WI38 (cell line): ENCODE measurements at regions not wholly inside any gene's neighbourhood (a gene's known extent, or its start where the extent isn't known, plus 50 kb on each side); places are given as distances from the start of the nearest gene placed in this dataset.

Experiments used
- H3K4me3 ChIP-seq: 2 replicates; pipeline ENCODE4 v1.5.1; 2011; ENCODE audit warnings: low read depth, mild to moderate bottlenecking, control low read depth, low read length
- TF ChIP-seq, protein P1 (sequence below): IDR thresholded peaks from 2 replicates; pipeline ENCODE4 v1.5.1; 2012; ENCODE audit warnings: low read depth, mild to moderate bottlenecking, control low read depth, low read length

DNA sequence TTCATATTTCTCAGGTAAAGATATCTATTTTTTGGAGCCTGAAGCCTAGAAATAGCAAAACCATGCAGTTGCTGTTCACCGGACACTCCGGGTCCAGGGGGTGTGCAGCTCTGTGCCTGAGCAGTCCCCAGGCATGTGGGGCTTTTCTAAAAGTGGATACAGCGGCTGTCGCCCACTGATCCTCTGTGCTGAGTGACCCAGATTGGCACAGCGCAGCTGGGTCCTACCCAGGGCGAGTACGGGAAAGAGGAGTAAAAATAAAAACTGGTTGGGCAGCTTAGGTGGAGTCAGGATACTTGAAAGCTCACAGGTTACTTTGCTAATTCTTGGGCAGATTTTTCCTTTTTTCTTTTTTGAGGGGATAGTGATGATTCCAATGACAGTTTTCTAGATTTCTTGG lies 118.8 kb downstream of the UCHL1 start:
- TF ChIP-seq, protein P1, sequence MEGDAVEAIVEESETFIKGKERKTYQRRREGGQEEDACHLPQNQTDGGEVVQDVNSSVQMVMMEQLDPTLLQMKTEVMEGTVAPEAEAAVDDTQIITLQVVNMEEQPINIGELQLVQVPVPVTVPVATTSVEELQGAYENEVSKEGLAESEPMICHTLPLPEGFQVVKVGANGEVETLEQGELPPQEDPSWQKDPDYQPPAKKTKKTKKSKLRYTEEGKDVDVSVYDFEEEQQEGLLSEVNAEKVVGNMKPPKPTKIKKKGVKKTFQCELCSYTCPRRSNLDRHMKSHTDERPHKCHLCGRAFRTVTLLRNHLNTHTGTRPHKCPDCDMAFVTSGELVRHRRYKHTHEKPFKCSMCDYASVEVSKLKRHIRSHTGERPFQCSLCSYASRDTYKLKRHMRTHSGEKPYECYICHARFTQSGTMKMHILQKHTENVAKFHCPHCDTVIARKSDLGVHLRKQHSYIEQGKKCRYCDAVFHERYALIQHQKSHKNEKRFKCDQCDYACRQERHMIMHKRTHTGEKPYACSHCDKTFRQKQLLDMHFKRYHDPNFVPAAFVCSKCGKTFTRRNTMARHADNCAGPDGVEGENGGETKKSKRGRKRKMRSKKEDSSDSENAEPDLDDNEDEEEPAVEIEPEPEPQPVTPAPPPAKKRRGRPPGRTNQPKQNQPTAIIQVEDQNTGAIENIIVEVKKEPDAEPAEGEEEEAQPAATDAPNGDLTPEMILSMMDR = no peak
- no peak overlapping the region for H3K4me3 ChIP-seq

DNA sequence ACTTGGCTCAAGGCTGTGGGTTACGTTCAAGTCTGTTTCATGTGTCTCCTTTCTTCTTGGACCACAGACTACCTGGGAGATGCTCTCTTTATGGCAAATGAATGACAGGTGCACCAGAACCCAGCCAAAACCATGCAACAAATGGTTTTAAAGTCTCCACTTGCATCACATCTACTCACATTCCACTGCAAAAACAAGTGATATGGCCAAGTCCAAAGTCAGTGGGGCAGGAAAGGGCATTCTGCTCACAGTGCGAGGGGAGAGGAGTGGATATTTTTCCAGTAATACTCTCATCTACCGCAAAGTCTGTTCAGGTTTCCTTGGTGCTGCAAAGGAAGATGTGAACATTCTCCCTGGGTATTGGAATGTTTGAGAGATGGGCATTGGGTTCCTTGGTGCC lies 120.5 kb downstream of the UCHL1 start:
- H3K4me3 ChIP-seq = no peak overlapping the region
- TF ChIP-seq, protein P1 = no peak

DNA sequence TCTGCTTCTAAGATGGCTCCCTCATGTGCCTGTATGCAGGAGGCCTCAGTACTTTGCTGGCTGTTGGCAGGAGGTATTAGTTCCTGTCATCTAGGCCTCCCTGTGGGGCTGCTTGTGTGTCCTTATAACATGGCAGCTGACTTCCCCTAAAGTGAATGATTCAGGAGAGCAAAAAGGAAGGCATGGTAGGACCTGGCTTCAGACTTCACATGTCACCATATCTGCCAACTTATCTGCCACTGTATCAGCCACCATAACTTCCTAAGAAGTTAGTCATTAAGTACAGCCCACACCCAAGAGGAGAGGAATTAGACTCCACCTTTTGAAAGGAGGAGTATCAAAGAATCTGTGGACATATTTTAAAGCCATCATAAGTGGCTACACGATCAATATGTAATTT lies 122.5 kb downstream of the UCHL1 start:
- H3K4me3 ChIP-seq = no peak overlapping the region
- TF ChIP-seq, protein P1 = no peak

DNA sequence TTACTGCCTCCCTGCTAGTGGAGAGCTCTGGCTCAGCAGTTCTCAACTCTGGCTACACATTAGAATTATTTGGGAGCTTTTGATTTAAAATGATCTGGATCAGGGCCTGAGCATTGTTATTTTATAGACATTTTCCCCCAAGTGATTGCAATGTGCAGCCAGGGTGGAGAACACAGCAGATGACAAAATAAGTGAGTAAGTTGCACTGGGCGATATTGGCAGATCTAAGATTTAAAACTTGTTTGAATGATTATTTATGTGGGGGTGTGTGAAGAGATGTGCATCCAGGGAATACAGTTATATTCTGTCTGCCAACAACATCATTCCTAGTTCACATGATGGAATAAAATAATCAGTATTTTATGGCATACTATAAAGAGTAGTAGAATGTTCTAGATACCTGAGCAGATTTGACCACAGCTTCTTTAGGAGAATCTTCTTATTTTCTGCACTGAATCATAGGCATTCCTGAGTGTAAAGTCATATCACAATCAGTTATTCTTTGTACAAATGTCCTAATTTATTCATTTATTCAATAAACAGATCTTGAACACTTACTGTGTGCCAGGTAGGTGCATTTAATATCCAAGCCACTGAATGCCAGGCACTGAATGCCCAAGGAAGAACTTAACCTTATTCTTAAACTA lies 123.9 kb downstream of the UCHL1 start:
- H3K4me3 ChIP-seq = no peak overlapping the region
- TF ChIP-seq, protein P1 = no peak

DNA sequence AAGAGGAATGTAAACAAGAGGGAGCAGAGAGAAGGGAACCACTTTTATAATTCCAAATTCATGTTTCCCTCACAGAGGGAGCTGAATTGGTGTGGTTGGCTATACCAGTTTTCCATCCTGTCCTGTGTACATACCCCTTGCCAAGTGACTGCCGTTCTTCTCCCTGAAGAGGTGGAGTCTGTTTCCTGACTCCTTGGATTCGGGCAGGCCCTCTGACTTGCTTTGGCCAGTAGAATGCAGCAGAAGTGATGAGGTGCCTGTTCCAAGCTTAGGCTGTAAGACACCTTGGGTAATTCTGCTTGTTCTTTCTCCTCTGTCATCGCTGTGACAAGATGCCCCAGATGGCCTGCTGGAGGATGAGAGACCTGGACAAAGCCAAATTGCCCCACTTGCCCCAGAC lies 124.7 kb downstream of the UCHL1 start:
- no peak overlapping the region for H3K4me3 ChIP-seq
- TF ChIP-seq, protein P1 = no peak

DNA sequence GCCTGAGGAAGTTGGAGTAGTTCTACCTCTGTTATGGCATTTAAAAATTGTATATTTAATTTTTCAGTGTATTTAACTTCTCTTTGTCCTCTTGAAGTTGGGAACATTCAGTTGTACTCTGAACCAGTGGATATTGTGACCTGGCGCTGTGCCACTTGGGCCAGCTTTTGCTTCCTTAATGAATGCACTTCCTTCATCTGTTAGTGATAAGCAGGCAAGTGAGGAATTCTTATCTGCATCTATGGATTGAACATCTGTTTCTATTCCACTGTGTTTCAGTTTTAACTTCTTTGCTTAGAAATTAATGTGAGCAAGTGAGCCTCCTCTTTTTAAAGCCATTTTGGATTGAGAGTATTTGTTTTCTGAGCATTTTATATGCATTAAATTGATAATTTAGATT lies 128.3 kb downstream of the UCHL1 start:
- TF ChIP-seq, protein P1 = no peak
- H3K4me3 ChIP-seq = no peak overlapping the region

DNA sequence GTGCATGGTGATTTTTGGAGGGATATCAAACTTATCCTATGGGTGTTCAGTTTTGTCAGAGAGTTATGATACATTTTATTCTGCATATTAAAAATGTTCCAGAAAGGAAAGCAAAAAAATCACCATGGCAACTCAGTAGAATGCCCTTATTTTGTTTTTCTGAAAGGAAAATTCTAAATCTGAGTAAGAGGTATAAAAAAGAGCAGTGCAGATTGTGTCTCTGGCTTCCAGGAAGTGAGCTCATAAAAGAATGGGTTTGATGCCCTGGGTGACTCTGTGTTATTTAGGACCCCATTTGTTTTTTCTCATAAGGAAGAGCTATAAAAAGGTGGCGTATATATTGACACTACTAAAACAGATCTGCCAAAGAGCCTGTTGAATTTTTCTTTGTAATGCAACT lies 128.8 kb downstream of the UCHL1 start:
- H3K4me3 ChIP-seq = no peak overlapping the region
- TF ChIP-seq, protein P1 = no peak
